NCI-H2081 treated with DMSO at 0.1 percent for 48 hours (cell line): ENCODE measurements at regions not wholly inside any gene's neighbourhood (a gene's known extent, or its start where the extent isn't known, plus 50 kb on each side); places are given as distances from the start of the nearest gene placed in this dataset.

Experiments
- DNase-seq: peaks from one replicate; lab custom pipeline; 2025; lab: John Stamatoyannopoulos, UW

GRCh38 chr3:66133050-66133757, 87.6 kb upstream of the SLC25A26 start:
- DNase-seq = no peak

GRCh38 chr3:66128623-66129022, 89.9 kb upstream of the MAGI1 start:
- DNase-seq = no peak

DNA sequence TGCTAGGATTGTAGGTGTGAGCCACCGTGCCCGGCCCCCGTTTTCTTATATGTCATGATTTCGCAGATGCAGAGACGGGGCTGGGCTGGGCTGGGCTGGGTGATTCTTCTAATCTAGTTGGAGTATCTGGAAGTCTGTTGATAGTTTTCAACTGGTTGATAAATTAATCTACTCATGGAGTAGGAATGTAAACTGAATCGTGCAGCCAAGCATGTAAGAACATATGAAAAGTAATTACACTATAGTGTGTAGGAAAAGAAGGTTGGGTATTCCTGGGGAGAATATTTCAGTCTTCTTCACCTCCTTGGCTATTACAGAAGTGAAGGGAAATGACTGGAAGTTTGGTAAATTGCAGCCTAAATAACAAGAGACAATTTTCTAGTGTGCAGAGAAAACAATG, 82.6 kb upstream of the MAGI1 start:
- no peak for DNase-seq

GRCh38 chr3:66115858-66116654, 77.3 kb upstream of the MAGI1 start:
- no peak for DNase-seq

GRCh38 chr3:66113542-66113941, 74.8 kb upstream of the MAGI1 start:
- DNase-seq = no peak

DNA sequence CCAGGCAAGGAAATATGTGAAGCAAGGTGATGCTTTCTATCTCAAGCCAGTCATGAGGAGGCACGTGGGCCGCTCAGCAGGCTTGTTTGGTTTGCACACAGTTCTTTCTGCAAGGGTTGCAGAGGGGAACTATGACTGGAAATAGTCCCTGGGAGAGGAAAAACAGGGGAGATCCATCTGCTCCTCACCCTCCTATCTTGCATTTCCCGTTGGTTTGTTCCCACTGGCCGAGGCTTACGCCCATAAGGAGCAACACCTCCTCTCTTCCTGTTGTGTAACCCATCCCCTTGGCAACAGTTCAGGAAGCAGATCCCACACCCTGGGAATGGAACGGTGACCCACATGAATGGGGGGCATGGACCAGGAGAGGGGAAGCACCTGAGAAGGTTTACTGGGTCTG, 72.1 kb upstream of the MAGI1 start:
- no peak for DNase-seq

- DNase-seq = no peak
These were observed 69.1 kb upstream of the MAGI1 start for GRCh38 chr3:66107855-66108254.

DNA sequence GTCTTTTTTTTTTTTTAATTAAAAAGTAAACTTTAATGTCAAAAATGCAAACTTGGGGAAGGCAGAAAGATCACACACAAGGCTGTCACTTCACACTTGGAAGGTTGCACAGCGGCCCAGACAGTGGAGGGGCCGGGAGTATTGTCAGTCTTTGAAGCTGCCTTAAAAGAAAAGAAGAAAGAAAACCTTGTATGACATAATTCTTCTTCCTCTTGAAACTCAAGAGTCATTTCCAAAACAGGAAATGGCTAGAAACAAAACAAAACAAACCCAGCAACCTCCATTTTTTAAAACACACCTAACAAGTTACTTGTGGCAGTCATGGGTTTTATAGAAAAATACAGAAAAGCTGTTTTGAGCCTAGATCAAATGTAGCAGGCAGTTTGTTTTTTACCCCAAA, 68.1 kb upstream of the MAGI1 start:
- DNase-seq = no peak

- no peak for DNase-seq
These were observed 65.8 kb upstream of the MAGI1 start for GRCh38 chr3:66104535-66104934.

DNA sequence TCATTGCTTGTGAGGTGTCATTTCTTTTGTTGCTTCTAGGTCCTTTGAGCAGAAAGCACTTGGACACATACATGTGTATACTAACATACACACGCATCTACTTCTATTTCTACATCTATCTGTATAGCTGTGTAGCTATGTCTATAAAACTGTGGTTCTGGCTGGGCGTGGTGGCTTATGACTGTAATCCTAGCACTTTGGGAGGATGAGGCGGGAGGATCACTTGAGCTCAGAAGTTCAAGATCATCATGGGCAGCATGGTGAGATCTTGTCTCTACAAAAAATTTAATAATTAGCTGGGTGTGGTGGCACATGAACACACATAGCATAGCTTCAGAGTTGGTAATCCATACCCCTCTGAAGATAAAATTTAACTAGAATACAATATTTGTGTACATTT, 65.0 kb upstream of the MAGI1 start:
- no peak for DNase-seq

GRCh38 chr3:66101901-66102300, 63.2 kb upstream of the MAGI1 start:
- no peak for DNase-seq

DNA sequence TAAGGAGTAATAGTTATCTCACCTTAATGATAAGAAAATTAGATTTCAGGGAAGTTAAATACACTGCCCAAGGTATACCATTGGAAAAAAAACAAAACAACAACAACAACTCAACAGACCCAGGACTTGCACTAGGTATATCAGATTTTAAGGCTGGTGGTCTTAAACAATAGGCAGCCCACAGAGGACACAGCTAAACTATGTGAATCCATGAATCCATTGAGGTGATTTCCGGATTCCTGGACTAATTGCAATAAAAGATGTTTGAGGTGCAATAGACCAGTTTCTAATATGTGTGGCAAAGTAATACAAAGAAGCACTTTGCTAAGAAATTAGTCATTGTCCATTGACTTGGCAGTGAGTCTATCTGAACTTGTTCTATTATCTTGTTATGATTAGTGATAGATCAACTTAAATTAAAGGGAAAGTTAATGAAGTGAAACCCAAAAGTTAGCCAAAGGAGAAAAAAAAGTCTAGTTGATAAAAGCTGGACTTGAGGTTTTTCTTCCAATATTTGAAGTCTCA, 60.9 kb upstream of the MAGI1 start:
- DNase-seq = no peak

DNA sequence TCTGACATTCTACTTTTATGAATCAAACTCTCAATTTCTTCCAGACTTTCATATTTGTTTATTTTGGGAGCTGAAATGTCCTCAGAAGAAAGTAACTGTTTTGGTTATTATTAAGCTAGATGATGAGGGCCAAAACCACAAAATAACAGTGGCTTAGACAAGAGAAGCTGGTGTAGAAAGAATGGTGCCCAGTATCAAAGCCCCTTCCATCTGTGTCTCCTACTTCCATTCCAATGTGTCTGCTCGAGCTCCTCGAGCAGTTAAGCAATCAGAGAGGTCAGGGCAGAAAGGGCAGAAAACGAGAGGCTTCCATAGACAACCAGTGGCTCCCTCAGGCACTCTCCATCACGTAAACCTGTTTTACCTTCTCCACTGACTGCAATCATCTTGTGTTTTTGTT, 59.7 kb upstream of the MAGI1 start:
- no peak for DNase-seq

- DNase-seq = no peak
These were observed 58.9 kb upstream of the MAGI1 start for GRCh38 chr3:66097647-66098046.

DNA sequence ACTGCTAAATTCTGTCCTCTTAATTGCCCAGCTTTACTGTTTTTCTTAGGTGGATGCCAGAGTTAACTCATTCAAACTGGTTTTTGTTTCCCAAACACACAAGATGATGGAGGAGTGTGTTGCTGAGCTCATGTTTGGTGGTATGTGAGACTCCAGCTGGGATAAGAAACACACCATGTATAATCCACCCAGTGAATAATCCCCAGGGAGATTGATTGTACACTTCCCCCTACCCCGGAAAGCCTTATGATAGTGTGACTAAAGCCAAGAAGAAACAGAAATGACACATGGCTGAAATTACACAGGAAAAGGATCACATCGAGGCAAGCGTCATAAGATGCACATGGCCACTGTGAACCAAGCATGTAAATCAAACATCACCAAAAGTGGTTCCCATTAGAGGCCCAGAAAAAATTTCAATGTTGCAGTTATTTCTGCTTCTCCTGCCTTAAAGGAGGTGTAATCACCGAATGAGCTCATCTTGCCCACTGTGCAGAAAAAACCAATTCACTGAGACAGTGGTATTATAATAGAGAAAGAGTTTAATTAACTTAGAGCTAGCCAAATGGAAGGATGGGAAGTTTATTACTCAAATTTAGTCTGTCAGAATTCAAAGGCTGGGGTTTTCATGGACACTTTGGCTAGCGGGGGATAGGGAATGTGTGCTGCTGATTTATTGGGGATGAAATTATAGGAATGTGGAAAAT, 56.7 kb upstream of the MAGI1 start:
- no peak for DNase-seq

- no peak for DNase-seq
These were observed 55.3 kb upstream of the MAGI1 start for GRCh38 chr3:66093981-66094380.

- DNase-seq = no peak
These were observed 53.7 kb upstream of the MAGI1 start for GRCh38 chr3:66092175-66092995.
